Brain pericyte (primary cell): ENCODE measurements at regions not wholly inside any gene's neighbourhood (a gene's known extent, or its start where the extent isn't known, plus 50 kb on each side); places are given as distances from the start of the nearest gene placed in this dataset.
"Not testable (repeated sequence)": the region's sequence is repeated elsewhere in the genome, so short reads cannot be mapped to it uniquely, and the experiment has no call there.

Source experiments
- DNase-seq: peaks from one replicate; pipeline ENCODE4 v3.0.0-alpha.2; 2012; ENCODE audit warnings: low read depth, low spot score

DNA sequence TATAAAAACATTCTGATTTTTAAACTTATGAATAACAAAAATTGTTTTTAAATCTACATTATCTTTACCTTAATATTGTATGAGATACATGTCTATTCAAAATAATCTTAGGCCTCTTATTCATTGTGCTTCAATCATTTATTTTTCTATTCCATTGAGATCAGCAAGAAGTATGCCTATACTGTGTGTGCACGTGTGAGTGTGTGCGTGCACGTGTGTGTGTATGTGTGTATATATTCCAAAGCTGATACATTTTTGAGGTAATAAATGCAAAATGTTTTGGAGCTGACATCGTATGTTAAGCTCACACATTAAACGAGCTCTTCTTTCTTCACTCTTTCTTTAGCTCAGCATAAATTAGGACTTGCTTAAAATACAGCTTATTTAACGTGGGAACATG lies 1701.2 kb upstream of the PCDH10 start:
- DNase-seq: no peak

DNA sequence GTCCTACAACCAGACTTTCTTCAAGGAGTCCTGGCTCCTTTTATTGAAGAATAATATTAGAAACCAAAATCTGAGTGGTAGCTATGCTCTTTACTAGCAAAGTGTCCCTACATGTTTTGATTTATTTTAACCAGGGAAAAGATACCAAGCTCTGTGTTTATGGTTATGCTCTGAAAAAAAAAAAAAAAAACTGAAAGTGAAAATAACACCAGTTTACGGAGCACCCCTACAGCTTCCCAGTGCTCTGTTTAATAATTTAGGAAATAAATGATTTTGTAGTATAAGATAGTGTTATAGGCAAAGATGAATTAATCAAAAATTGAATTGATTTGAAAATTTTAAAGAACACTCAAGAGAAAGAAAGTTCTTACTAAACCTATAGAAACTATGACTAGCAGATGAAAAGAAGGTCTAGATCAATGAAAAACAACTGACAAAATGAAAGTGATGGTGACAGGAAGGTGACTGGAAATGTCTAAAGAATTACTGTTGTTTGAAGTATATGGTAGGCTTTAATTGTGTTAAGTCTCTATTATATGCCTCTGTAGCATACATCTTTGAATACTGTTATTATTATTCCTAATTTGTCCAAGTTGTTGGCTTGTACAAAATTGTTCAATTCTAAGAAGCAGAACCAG lies 1698.4 kb upstream of the PCDH10 start:
- DNase-seq: no peak

DNA sequence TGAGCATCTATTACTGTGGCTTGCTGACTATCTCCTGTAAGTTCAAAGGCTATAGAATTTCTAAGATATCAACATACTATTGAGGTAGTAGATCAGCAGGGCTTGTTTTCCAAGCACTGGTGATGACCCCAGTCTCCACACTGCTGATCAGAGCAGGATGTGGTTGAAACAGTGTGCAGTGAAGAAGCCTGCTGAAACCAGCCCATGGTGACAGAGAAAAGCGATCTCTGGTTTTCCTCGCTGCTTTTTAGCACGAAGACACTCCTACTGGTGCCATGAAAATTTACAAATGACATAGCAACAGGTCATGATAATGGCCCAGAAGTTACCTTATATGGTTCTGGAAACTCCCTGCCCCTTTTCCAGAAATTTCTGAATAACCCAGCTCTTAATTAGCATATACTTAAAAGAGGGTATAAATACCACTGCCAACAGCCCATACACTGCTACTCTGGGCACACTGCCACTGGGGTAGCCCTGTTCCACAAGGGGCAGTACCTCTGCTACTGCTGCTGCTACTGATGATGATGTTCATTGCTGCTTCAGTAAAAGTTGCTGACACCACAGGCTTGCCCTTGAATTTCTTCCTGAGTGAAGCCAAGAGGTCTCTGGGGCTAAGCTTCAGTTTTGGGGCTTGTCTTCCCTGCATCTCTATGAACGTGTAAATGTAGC lies 1689.5 kb upstream of the PCDH10 start:
- no peak for DNase-seq

DNA sequence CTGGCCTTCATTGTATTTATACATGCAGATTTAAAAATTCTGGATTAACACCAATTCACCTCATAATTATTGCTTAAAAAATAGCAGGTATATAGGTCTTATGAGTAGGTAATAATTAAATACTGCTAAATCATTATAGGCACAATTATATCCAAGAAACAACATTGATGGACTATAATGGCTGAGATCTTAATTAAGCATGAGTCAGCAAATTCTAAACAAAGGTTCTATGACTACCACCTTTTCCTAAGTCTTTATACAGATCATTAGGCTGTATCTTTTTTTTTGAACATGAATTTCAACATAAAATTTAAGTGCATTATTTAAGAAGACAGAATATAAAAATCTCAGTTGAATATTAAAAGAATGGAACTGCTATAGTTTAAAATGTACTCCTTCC lies 1678.7 kb upstream of the PCDH10 start:
- DNase-seq: no peak

DNA sequence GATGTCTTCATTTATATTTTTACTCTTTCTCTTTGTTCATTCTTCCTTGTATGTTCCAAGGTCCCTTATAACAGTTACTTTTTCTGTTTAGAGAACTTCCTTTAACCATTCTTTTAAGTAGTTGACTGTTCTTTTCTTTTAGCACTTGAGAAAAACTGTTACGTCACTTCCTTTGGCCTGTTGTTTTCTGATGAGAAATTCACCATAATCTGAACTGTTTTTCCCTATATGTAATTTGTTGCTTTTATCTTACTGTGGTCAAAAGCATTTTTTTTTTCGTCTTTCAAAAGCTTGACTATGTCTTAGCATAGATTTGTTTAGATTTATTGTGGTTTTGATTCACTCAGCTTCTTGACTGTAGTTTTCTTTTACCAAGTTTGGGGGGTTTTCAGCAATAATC lies 1660.3 kb upstream of the PCDH10 start:
- no peak for DNase-seq

DNA sequence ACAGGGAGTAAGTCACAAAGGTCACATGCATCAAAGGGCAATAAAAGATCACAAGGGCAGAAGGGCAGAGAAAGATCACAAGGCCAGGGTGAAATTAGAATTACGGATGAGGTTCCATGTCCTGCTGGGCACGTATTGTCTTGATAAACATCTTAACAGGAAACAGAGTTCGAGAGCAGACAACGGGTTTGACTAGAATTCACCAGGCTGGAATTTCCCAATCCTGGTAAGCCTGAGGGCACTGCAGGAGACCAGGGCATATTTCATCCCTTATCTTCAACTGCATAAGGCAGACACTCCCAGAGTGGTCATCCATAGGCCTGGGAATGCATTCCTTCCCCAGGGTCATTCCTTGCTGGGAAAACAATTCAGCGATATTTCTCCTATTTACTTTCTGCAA lies 1652.9 kb upstream of the PCDH10 start:
- DNase-seq: not testable (repeated sequence)

DNA sequence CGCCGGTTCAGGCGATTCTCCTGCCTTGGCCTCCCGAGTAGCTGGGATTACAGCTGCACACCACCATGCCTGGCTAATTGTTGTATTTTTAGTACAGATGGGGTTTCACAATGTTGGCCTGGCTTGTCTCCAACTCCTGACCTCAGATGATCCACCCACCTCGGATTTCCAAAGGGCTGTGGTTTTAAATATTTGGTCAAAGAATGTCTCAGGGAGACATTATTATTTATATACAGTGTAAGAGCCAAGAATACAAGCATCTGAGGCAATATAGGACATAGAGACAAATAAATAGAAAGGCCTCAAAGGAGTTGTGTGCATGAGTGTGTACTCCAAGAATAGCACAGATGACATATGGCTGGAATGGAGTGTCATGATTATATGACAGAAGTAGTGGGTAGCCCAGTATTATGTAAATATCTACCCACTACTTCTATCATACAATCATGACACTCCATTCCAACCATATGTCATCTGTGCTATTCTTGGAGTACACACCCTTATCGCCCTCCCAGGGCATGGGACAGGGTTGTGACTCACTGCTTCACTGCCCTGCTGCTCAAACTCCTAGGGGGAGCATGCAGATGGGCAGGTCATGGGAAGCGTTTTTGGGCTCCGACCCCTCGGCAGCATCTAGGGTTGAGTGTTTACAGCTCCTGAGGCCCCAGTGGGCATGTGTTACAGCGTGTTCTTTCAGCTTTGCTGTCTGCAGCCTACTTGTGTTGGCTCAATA lies 1649.8 kb upstream of the PCDH10 start:
- DNase-seq: peak; percentile 34

DNA sequence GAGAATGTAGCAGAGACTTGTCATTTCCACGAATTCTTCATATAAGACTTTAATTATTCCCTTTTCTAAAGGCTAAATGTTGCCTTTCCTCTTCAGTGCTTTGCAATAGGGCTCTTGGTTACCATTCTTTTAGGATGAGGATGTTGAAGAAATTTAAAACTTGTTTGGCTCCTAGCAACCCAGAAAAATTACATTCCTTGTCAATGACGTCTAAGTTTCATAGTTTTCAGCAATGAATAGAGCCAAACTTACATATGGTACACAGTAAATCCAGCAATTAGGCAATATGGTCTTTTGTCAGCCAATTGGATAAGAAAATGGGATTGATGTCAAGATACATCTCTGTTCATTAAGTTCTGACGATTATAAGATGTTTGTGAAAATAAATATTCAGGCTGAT lies 1639.6 kb upstream of the PCDH10 start:
- no peak for DNase-seq

DNA sequence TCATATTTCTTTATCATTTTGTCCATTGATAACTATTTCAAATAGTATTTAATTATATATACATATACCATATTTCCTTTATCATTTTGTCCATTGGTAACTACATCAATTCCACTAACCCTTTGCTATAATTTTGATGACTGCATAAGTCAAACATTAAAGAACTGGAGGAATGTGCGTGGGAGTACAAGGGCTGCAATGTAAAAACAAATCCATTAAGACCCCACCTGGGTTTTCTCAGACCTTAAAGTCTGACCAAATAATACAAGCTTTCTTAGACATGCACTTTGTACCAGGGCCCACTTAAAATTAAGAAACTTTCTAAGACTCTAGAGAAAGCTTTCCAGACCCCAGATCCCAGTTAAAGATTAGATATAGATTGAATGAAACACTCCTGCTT lies 1622.4 kb upstream of the PCDH10 start:
- no peak for DNase-seq

DNA sequence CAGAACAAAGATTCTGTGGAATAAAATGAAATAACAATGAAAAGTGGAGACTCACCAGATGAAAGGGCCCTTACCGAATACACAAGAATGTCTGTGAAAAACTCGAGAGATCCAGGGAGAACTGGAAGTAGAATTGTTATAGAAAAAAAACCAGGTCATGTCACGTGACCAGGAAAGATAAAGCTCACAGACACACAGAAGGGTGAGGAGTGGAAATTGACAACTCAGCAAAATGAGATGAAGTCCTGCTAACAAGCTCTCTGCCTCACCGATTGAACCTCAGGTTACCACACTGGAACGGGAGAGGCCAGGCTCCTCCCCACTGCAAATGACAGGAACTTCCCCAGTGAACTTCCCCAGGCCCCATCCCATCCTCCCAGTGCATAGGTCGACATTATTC lies 1618.0 kb upstream of the PCDH10 start:
- no peak for DNase-seq

DNA sequence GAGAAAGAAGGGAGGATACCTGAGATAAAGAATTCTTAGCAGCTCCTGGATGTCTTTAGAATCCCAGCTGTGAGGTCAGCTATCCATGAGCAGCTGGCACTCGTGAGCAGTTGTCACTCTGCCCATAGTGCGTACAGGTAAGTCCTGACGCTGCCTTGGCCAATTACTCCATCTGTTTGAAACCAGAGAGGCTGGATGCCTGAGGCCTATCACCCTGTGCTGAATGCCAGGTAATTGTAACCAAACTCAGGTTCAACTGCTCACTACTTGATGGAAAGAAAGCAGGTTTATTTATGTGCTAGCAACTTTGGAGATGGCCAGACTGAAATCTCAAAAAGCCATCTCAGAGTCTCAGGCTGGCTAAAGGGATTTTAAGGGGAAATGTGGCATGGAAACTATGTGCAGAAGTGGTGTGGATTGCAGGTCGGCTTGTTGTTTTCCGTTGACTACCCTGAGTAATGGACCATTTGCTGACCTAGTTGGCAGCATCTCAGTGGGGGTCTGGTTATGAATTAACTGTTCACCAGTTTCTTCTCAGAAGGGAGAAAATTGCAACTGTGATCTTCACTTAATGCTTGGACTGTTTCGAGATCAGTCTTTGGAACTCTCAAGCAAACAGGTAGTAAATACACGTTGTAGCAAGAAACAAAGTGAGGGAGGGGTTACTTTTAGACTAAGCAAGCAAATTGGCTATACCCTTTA lies 1614.0 kb upstream of the PCDH10 start:
- DNase-seq: no peak

DNA sequence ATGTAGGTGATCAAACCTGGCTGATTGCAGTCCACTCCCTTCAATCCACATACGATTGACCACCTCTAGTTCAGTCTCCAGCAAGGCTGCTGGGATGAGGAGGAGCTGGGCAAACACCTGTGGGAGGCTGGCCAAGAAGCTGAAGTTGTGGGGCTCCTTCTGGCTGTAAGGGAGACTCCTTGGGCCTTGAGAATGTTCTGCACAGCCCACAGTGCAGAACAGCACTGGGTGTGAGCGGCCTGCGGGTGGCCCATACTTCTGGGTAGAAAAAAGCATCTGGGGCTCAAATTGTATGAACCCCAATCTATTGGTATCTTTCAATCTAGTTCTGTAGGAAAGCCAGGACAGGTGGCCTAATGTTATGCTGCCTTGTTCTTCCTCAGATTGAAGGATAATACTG lies 1608.8 kb upstream of the PCDH10 start:
- DNase-seq: no peak

DNA sequence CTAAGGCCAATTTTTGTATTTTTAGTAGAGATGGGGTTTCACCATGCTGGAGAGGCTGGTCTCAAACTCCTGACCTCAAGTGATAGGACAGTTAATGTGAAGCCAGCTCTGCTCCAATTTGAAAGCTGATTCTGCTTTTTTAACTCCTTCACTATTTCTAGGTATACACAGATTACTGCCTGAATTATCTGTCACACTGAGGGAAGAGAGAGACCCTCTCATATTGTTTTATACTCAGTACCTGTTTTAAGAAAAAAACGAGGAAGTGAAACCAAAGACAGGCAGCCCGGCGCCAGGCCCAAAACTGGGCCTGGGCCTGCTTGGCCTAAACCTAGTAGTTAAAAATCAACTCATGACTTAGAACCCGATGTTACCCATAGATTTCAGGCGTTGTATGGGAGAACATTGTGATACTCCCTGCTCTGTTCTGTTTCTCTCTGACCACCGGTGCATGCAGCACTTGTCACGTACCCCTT lies 1601.5 kb upstream of the PCDH10 start:
- no peak for DNase-seq

DNA sequence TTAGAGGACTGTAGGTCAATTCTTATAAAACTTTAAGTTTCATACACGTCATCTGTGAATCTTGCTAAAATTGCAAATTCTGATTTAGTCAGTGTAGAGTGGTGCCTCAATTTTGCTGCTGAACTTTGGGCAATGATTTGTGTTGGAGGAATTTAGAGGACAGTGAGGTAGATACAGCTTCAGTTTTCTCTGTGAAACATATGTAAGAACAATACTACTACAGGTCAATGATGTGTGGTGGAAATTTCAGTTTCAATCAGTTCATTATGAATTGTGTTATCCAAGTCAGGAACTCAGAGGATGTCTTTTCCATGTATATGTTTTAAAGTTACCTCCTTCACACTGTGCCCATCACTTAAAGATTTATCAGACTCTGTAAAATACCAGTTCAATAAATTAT lies 1597.8 kb upstream of the PCDH10 start:
- no peak for DNase-seq

DNA sequence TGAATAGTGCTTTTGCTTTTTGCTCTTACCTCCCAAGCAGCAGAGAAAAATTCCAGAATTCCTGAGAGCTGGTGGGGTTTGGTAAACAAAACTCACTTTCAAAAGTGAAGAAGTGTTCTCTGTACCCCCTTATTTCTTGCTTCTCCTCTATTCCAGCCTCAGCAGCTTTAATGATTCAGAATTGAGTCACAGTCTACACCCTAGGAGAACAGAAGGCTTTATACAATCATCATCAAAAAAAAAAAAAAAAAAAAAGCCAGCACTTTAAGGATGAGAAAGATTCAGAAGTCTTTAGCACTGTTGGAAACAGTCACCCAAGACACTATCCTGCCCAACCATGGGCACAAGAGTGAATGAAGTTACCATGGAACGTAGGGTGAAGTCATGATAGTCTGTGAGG lies 1583.1 kb upstream of the PCDH10 start:
- no peak for DNase-seq

DNA sequence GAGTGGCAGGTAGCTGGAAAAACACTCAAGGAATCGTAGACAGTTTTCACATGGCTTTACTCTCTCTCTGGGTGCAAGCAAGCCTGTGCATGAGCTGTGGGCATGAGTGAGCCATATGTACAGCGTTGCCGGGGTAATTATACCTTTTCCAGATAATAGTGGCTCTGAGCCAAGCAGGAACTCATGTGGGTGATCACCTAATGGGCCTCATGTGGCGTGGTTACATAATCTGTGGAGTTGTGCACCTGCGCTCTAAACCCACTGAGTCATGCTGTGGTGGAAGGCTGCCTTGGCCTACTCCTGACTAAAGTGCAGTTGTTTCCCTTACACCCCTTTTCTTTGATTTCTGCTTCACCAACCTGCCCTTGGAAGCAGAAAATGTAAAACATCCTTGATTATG lies 1564.5 kb upstream of the PCDH10 start:
- DNase-seq: no peak

DNA sequence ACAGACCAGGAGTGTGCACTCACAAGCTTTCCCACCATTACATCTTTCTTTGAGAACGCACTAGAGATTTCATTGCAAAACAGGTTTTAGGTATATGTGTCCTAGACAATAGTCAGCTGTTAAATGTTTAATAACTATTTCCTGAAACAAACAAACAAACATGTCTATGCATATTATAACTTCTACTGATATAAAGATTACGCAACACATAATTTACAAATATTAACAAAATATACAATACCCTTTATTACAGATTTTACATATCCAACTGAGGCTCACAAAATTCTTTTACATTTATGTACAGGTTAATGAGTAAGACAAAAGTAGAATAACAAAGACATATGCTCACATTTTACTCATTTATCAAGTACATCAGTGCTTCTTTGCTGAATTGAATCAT lies 1554.0 kb upstream of the PCDH10 start:
- no peak for DNase-seq

DNA sequence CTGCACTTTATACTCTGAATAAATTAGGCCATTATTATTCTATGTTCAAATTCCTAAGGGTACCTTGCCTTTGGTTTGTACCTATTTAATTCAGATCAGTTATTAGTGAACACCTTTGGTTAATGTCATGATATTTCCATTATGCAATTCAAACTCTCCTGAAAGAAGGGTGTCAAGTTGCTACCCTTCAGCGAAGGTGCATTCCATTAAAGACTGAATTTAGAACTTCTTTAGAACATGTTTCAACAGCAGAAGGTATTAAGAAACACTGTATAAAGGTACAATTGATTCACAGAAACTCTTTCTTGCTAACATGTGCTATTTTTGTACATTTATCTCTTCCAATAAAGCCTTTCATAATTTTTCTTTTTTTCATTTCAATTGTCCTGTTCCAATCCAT lies 1545.4 kb upstream of the PCDH10 start:
- no peak for DNase-seq

DNA sequence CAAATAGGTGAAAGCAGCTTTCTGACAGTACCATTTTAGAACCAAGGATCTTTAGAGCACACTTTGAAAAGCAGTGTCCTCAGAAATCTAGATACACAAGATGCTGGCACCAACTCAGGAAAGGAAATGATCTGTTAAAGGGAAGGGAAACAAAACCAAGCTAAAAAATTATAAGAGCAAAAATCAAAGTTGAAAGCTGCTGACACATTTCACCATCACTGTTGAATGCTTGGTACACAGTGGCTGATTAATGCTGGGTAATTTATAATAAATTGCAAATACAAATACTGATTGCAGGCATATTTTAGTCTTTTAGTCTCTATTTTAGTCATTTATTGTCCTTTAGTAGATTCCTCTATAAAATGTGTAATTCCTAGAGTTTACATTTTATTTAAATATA lies 1540.1 kb upstream of the PCDH10 start:
- no peak for DNase-seq

DNA sequence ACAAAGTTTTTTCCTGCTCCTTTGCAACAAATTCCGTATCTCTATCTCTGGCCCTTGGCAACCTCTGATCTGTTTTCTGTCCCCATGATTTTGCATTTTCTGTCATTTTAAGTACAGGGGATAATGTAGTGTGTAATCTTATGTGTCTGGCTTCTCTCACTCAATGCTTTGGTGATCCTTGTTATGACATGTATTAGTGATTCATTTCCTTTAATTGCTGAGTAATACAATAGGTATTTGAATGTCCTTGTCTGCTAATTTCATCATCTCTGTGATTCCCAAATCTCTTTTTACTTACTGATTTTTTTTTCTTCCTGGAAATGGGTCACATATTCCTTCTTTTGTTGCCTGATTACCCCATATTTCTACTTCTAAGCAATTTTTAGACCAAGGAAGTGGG lies 1538.6 kb upstream of the PCDH10 start:
- not testable (repeated sequence) for DNase-seq

DNA sequence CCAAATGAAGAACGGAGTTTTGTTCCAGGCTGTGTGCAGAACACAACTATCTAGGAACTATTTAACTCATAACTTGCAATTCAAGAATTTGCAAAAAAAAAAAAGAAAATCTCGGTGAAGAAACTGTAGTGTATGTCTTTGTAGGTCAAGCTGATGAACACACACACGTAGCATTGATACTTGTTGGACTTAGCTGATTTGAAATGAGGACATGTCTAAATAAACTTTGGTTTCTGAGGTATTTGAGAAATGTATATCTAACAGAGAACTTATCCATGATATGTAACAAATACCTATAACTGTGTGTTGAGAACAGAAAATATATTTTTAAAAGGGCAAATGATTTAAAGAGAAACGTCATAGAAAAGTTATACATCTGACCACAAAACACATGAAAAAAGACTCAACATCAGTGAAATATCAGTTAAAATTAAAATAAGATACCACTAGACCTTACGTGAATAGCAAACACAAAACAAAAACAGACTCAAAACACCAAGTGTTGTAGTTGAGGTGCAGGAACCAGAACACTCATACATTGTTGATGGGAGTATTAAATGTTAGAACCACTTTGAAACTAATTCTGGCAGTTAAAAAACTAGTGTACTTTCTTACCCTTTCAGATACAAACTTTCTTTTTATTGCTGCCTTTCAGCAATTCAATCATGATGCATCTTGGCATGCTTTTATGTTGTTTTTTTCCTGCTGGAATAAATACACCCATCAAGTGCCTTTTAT lies 1535.8 kb upstream of the PCDH10 start:
- no peak for DNase-seq

DNA sequence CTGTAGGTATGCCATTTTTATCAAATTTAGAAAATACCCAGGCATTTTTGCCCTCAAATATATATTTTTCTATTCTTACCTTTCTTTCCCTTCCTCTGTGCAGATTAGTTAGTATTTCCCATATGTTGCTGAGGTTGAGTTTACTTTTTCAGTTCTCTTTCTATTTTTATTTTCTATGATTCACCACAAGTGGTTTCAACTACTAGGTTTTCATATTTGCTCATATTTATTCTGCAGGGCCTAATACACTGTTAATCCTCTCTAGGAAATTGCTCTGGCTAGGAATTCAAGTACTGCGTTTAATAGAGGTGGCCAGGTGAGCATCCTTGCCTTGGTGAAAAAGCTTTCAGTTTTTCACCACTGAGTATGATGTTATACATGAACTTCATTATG lies 1535.3 kb upstream of the PCDH10 start:
- DNase-seq: no peak
